ENCODE measurements at regions not wholly inside any gene's neighbourhood (a gene's known extent, or its start where the extent isn't known, plus 50 kb on each side); places are given as distances from the start of the nearest gene placed in this dataset.
"Not testable (repeated sequence)": the region's sequence is repeated elsewhere in the genome, so short reads cannot be mapped to it uniquely, and the experiment has no call there.

DNA sequence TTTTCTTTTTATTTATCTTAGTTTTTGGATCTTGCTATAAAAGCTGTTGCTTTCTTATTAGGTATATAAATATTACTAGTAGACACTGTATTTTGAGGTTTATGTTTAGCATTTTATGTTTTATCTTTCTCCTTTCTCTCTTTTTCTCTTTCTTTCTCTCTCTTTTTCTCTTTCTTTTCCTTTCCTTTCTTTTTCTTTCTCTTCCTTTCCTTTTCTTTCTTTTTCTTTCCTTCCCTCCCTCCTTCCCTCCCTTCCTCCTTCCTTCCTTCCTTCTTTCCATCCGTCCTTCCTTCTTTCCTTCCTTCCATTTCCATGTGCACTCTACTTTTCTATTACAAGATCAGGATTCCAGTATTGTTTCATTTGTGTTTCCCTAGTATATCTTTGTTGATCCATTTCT lies 814.8 kb downstream of the KCNJ3 start:
- no peak for DNase-seq

DNA sequence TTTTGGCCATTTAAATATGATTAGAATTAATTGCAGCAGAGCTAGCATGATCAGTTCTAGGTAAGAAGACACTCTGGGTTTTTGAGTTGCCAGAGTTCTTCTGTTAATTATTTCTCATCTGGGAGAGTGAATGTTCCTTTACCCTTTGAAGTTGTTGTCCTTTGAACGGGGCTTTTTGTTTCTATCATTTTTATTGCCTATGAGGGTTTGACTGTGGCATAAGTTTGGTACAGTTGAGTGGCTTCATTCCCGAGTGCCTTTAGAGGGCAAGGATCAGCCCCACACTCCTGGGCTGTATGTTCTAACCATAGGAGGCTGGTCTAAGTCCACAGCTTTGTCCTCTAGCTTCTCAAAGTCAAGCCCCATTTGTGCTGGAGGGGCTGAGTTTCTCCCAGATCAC lies 804.3 kb downstream of the KCNJ3 start:
- no peak for DNase-seq

DNA sequence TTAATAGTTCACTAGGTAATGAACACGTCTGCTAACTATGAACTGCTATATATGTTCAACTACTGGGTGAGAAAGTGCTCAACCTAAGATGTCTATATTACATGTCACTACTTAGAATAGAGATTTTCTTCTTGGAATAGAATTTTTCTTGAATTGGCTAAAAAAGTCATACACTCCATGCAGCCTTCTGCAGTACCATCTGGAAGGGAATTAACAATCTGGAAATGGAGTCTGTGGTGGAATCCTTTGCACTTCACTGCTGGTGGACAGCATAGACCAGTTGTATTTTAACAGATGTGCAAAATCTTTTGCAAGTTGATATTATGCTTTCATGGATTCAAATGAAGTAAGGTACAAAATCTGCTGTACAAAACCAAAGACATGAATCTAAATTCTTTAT lies 799.6 kb downstream of the KCNJ3 start:
- DNase-seq: no peak

DNA sequence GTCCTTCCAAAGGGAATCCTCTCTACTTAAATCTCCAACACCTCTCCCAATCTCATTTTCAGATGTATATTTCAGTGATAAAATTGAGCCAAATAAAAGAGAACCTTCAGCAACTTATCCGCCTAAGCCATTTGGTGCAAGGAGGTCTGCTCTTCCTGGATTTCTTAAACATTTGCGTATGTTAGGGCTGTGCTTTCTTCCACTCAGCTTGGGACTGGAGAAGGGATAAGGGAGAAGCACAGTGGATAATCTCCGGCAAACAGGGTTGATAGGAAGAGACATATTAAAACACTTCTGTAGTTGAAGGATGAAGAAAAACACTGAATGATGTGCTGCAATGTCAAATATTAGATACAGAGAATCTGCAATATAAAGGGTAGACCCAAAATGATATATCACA lies 796.2 kb downstream of the KCNJ3 start:
- DNase-seq: no peak

DNA sequence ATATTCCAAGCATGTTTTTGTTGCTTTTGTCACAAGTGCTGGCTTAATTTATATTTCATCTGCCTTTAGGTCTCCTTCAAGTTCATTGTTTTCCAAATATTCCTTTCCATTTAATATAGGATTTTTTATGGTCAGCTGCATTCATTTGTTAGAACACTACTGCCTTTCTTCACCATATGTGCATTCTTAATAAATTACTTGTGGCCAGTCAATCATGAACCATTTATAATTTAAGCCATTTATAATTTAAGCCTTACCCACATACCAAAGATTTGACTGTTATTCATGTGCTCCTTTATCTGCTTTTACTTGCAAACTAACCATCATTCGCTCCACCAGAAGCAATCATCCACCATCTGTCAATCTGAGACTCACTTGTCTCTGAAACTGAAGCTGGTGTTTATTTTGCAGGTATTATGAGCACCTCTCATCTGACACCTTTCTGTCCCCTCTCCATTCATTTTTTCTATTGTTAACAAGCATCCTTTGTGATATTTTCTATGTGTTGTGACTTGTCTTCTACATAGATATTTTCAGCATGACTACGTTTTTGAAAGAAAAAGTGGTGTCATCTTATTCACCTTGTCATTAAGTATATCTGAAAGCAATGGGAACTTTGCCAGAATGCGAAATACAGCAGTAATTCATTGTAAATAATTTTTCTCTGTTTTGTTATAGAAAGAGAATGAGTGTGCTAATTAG lies 786.8 kb downstream of the KCNJ3 start:
- no peak for DNase-seq

DNA sequence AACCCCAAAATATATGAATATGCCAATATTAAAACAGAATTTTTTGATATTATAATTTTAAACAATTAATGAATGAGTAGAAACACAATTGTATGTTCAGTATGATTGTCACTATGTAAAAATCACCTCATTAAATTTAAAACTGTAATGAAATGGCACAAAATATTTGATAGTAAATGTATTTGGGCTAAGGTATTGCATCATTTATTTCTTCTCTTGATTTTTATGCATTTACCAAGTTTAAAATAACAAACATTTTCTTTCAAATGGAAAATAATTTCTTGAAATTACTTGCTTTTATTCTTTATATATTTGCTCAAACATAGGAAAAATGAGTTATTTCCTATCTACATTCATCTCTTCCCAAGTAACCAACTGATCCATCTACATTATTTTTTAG lies 782.6 kb downstream of the KCNJ3 start:
- no peak for DNase-seq

DNA sequence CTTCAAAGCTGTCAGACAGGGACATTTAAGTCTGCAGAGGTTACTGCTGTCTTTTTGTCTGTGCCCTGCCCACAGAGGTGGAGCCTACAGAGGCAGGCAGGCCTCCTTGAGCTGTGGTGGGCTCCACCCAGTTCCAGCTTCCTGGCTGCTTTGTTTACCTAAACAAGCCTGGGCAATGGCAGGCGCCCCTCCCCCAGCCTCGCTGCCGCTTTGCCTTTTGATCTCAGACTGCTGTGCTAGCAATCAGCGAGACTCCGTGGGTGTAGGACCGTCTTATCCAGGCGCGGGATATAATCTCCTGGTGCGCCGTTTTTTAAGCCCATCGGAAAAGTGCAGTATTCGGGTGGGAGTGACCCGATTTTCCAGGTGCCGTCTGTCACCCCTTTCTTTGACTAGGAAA lies 773.5 kb downstream of the KCNJ3 start:
- DNase-seq: not testable (repeated sequence)

DNA sequence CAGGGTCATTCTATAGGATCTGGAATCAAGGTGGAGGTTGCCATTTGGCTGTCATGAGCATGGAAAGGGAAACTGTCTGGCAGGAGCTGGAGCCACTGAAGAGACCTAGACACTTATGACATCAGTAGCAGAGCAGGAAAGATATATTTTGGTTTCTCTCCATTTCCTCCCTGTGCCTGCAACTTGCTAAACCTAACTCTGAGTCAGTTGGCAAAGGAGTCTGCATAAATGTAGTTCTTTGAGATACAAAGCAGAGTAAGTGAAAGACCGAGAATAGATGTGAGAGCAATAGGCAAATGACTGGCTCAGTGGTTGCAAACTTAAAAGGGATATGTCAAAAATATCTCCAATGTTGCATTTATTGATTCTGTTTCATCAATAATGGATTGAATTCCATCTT lies 757.7 kb downstream of the KCNJ3 start:
- DNase-seq: no peak

DNA sequence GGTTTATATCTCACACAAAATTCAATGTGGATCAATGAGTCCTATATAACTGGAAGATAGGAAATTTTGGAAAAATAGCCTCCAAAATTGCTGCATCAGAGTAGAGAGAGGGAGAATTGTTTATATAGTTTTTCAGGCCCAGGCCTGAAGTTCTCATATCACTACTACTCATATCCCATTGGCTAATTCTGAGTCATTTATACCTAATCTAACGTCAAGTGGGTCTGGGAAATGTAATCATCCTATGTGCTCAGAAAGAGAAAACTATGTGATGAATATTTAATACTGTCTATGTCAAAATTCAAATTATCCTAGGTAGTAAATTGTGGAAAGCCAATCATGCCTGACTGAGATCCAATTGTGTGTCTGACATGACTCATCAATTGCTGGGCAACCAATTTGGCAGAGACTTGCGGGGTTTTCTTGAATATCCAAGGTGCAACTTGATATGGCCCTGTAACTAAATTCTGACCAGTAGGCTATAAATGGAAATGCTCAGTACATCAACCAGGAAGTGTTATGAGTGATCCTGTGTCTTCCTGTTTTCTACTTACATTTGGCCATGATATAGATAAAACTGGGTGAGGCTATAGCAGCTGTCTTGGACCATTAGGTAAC lies 744.4 kb downstream of the KCNJ3 start:
- no peak for DNase-seq

DNA sequence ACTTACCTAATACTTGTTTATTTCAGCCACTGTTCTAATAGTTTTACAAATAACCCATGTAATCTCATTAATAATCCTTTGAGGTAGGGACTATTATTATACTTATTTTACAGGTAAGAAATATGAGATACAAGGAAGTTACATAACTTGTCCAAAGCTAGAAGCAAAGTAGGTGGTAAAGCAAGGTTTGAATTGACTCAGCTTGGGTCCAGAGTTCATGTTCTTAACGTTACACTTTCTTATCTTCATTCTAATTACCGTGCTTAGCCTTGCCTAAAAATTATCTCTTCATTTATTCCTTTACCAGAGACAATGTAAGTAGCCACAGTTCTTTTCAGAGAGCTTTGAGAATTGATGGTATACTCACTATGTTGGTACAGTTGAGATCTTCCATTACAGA lies 743.6 kb downstream of the KCNJ3 start:
- no peak for DNase-seq

DNA sequence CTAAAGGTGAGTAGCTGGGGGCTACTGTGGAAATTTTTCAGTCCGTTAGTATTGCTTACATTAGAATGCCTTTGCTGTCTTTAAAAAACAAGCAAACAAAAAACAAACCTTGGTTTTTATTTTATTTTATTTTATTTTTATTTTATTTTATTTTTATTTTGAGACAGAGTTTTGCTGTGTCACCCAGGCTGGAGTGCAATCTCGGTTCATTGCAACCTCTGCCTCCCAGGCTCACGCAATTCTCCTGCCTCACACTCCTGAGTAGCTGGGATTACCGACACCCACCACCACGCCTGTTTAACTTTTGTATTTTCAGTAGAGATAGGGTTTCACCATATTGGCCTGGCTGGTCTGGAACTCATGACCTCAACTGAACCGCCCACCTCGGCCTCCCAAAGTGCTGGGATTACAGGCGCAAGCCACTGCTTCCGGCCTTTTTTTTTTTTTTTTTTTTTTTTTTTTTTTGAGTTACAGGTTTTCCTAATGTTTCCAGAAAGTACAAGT lies 732.6 kb downstream of the KCNJ3 start:
- no peak for DNase-seq

DNA sequence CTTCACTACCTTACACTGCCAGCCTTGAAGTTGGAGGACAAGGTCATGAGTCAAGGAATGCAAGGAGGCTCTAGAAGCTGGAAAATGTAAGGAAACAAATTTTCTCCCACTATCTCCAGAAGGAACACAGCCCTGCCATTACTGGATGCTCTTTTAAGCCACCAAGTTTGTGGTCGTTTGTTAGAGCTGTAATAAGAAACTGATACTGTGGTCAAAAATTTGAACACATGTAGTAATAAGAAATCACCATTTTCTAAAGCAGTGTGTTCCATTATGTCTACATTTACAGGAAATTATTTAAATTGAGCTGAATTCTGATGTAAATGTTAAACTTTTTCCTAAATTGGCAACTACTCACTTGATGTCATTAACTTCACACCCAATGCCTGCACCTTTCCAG lies 729.0 kb downstream of the KCNJ3 start:
- DNase-seq: no peak

DNA sequence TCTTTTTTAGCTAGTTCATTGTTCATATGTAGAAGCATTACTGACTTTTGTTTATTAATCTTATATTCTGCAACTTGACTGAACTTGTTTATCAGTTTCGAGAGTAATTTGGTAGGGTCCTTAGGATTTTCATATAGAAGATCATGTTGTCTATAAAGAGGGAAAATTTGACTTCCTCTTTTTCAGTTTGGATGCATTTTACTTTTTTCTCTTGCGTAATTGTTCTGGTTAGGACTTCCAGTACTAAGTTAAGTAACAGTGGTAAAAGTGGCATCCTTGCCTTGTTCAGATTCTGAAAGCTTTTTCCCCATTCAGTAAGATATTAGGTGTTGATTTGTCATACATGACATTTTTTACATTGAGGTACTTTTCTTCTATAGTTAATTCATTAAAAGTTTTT lies 726.0 kb downstream of the KCNJ3 start:
- peak; percentile 8 to 11 for DNase-seq

DNA sequence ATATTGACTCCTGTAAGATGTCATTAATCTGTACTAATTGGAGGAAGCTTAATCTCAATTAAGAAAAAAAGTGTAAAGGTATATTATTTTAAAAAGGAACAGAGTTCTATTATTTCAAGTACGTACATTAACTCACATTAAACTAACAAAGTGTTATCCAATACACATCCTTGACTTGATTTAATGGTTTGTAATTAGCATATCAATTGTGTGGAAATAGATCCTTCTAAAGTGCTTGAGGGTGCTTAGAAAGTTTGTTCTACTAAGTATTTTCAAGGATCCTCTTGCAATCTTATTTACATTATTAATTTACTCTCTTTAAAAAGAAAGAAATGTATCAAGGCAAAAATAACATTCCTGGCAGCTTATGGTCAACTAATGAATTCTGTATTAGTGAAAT lies 720.3 kb downstream of the KCNJ3 start:
- no peak for DNase-seq

DNA sequence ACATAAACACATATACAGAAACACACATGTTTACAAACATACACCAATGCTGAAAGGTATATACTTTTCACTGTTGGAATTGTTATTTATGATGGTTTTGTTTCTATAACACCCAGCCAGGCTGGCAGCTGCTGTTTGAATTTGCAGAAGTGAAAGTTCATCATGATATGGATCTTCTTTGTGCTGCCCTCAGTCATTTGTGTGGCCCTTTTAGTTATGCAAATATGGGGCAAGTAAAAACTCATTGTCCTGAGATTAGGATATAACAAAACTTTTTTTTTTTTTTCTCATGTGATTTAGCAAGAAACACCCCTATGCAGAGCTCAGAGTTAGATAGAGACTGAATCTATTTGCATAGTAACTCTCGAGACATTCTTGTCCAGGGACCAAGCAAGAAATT lies 714.1 kb downstream of the KCNJ3 start:
- no peak for DNase-seq

DNA sequence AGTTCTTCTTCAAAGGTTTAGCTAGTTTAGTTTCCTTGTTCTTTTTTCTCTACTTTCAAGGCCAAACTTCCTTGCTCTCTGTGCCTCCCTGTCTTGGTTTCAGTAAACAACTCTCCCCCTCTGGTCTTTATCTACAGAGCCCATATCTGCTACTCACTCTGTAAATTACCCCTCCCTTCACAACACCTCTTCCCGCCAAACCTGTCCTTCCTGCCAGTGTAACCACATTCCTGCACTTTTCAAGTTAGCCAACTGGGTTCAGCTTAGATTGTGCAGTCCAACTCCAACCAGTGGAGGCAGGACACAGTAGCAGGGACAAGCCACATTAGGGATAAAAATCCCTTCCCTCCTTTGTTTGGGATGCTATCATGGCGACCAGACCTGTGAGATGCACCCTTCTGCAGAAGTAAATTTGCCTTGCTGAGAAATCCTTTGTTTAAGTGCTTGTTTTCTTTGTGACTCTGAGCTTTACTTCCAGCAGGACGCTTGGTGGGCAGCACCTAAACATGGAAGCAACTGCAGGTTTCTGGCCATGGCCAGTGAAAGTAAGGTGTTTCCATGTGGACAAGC lies 706.0 kb downstream of the KCNJ3 start:
- DNase-seq: no peak

DNA sequence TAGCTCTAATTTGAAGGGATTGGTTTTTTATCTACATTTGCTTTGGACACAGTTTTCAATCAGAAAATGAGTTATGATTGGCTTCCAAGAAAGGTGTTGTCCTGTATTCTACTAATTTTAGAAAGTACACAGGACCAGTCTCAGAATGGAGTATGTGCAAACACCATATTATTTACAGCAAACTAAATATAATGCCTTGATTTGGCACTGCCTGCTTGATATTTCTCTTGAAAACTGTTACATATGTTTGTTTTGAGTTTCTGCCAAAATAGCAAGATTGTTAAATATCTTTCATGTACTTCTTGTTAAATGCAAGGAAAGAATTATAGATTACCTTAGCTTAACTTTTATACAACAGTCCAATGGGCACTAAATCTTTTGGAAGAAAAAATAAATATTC lies 694.9 kb downstream of the KCNJ3 start:
- no peak for DNase-seq

DNA sequence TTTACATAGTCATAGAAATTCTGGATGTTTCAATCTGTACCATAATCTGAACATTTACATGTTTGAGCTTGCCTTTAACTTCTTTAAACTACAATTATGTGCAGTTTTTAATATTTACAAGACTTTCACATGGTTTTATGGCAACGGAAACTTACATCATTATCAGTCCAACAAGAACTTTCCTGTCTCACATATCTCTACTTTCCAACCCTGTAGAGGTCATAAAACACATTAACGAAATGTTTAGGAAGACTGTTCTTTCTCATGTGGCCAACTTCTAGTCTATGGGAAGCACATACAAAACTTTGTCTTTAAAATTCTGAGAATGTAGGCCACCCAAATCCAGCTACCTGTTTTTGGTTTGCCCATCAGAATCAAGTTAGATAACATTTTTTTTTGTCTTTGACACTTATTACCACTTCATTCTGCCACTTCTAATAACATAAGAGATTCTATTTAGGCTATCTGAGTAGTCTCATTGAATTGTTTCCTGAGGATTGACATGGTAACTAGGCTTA lies 693.2 kb downstream of the KCNJ3 start:
- DNase-seq: no peak

DNA sequence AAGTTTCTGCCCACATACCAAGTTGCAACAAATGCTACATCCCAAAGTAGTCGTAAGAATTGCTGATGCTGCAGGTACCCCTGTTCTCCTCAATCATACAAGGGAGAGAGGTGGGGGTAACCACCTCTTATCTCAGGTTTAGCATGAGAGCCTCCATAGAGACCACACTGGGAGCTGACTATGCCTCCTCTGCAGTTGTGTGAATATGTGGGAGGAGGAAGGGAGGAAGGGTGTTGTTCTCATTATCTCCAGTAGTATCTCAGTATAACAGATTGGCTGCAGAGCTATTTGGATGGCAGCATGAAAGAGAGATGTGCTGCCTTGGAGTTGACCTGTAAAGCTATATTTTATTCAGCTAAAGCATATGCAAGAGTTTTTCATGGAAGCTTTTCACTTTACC lies 690.7 kb downstream of the KCNJ3 start:
- no peak for DNase-seq

DNA sequence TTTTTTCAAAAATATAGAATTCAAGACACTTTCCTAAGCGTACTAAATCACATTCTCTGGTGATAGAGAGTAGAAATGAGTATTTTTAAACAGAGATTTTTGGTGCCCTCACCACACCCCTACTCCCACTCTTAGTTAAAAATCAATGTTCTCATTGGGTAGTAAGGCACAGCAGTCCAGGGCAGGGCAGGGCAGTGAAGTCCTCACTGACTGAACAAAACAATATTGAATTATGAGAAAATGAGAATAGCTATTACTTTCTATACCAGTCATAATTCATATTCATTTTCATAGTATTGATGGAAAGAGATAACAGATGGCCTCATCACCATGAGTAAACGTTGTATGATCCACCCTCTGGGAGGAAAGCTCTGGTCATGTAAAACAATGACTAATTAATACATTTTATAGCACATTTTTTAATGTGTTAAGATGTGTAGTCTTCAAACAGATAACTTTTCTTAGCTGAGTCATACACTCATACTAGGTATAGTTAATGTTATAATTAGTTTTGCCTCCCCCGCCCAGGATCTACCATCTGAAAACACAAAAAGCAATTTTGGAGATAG lies 686.1 kb downstream of the KCNJ3 start:
- no peak for DNase-seq

DNA sequence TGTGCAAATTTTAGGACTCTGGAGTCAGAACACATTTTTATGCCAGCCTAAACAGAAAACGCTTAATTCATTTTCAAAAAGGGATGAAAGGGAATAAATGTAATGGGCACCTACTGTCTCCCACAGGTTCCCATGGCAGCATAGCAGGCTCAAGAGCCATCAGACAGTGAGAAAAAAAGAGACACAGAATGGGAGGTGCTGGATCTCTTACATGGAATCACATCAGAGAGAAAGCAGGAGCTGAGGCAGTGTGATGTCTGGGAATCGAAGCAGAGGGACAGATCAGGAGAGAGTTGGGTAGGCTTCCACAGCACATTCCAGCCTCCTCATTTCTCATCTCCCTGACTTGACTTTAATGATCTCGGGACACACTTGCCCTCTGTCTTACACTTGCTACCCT lies 684.3 kb downstream of the KCNJ3 start:
- DNase-seq: no peak

DNA sequence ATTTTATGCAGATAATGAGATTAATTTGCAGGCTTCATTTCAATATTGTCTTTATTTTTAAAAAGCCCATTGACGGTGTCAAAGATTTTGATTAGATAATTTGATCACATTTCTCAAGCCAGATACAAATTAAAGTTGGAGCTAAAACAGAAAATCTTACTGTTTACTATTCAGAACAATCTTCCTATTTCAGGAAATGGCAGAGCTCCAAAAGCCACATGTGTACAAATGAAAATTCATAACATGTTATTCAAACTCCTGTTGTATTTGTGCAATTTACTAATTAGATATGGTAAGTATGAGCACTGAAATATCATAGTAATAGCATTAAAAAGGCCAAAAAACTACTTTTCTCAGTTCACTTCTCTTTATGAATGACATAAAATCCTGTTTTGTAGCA lies 682.9 kb downstream of the KCNJ3 start:
- no peak for DNase-seq

DNA sequence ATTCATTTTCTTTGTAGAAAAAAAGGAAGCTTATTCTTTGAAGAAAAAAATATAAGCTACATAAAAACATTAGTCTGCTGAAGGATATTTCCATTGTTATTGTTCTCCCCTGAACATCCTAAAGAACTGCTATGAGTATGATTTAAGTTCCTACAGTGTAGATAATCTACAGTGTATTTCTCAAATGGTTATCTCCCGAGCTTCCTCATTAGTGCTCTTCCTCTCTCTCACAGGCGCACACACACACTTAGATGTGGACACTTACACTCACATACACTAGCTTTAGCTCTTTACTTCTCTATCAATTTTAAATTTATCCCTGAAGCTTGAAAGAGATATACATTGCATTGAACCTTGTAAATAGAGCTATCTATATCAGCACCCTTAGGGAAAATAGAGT lies 681.0 kb downstream of the KCNJ3 start:
- DNase-seq: no peak

DNA sequence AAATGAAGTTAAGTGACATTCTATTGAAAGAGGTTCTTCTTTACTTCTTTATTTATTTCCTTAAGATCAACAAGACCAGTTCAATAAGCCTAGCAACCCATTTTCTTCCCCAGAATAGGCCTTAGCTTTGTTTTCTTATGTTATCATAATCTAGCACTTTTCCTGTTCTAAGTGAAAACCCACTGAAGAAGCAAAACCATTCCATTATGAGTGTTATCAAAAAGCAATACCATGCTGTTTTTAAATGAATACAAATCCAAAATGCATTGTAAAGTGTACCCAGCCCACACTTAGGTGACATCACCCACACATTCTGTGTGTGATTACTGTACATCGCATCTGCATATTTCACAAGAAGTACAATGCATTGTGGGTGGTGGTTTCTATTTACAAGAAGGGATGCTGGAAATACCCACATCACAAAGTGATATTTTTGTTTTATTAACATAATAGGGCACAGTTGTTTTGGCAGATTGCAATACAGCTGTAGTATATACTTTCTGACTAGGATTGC lies 679.5 kb downstream of the KCNJ3 start:
- peak in 1 of 2 donors; percentile 21 for DNase-seq
